H1 (cell line): ENCODE measurements at regions not wholly inside any gene's neighbourhood (a gene's known extent, or its start where the extent isn't known, plus 50 kb on each side); places are given as distances from the start of the nearest gene placed in this dataset.

Source experiments
- CTCF ChIA-PET: fragments of 300-600 bp; sonication (Branson Sonifier 250); formaldehyde crosslinking; loops from one replicate; lab custom pipeline; 2021; ENCODE audit not compliant: partially characterized antibody; lab: Charles Lee
- POLR2A ChIA-PET: fragments of 300-600 bp; sonication (Branson Sonifier 250); formaldehyde crosslinking; loops from one replicate; lab custom pipeline; 2021; ENCODE audit warnings: inconsistent platforms; ENCODE audit not compliant: partially characterized antibody; lab: Charles Lee
- DNase-seq, 2 experiments: peaks; one replicate each; pipeline versions ENCODE4 v3.0.0 to v3.0.0-alpha.2; 2010 to 2022; ENCODE audit warnings: low spot score in 2 of 2, low read depth in 1 of 2, mixed read lengths in 1 of 2
- FAIRE-seq: peaks from 2 replicates; lab custom pipeline; 2011; peaks lifted over from hg19 to GRCh38; lab: Jason Lieb, UNC
- H2AFZ ChIP-seq: 2 replicates; pipeline ENCODE4 v1.8.1; 2012; ENCODE audit warnings: low read length, inconsistent platforms
- H2AK5ac ChIP-seq: 2 replicates; pipeline ENCODE4 v1.6.1; 2013; ENCODE audit warnings: low read depth, low read length
- H2BK120ac ChIP-seq: replicated peaks from 2 replicates; pipeline ENCODE3; 2013; ENCODE audit warnings: low read depth, low read length, inconsistent platforms
- H2BK12ac ChIP-seq: 2 replicates; pipeline ENCODE4 v1.6.1; 2013; ENCODE audit warnings: low read depth, low read length
- H2BK15ac ChIP-seq: 2 replicates; pipeline ENCODE4 v1.6.1; 2013; ENCODE audit warnings: low read length
- H2BK20ac ChIP-seq: 2 replicates; pipeline ENCODE4 v1.6.1; 2013; ENCODE audit warnings: low read length
- H2BK5ac ChIP-seq: 2 replicates; pipeline ENCODE4 v1.6.1; 2013; ENCODE audit warnings: low read depth, low read length
- H3K14ac ChIP-seq: 2 replicates; pipeline ENCODE4 v1.6.1; 2013; ENCODE audit warnings: inconsistent platforms; ENCODE audit not compliant: insufficient read length
- H3K18ac ChIP-seq: 2 replicates; pipeline ENCODE4 v1.6.1; 2013; ENCODE audit warnings: low read length; ENCODE audit errors: extremely low read depth
- H3K23ac ChIP-seq: 2 replicates; pipeline ENCODE4 v1.6.1; 2013; ENCODE audit warnings: inconsistent platforms; ENCODE audit not compliant: insufficient read length
- H3K23me2 ChIP-seq: 2 replicates; pipeline ENCODE4 v1.6.1; 2013; ENCODE audit warnings: low read depth, low read length
- H3K27ac ChIP-seq: 2 replicates; pipeline ENCODE4 v1.6.1; 2011; ENCODE audit warnings: low read depth, low read length, inconsistent platforms
- H3K27me3 ChIP-seq, 4 experiments: replicated peaks in 1 of 4; 1 replicate in 1 of 4; 2 replicates in 3 of 4; pipeline versions ENCODE4 v1.6.1 to v1.8.1; 2011 to 2013; ENCODE audit warnings: low read length in 3 of 4, mild to moderate bottlenecking in 3 of 4, inconsistent platforms in 2 of 4, mixed read lengths in 2 of 4, moderate library complexity in 1 of 4; ENCODE audit not compliant: control insufficient read depth in 3 of 4, insufficient read depth in 3 of 4; ENCODE audit errors: extremely low read depth in 1 of 4
- H3K36me3 ChIP-seq, 4 experiments: 2 replicates each; pipeline versions ENCODE4 v1.6.1 to v1.8.1; 2011 to 2013; ENCODE audit warnings: mild to moderate bottlenecking in 4 of 4, low read length in 3 of 4, moderate library complexity in 2 of 4, control low read depth in 1 of 4, inconsistent platforms in 1 of 4; ENCODE audit not compliant: insufficient read depth in 4 of 4, control insufficient read depth in 2 of 4
- H3K4ac ChIP-seq: replicated peaks from 2 replicates; pipeline ENCODE3; 2013; ENCODE audit warnings: low read length, low read depth, mixed read lengths, inconsistent platforms; ENCODE audit not compliant: insufficient read length
- H3K4me1 ChIP-seq, 4 experiments: replicated peaks in 1 of 4; 1 replicate in 1 of 4; 2 replicates in 3 of 4; pipeline versions ENCODE4 v1.6.1 to v1.8.1; 2011 to 2013; ENCODE audit warnings: low read length in 3 of 4, inconsistent platforms in 2 of 4, mixed read lengths in 1 of 4; ENCODE audit not compliant: insufficient read depth in 4 of 4, control insufficient read depth in 3 of 4
- H3K4me2 ChIP-seq, 2 experiments: 2 replicates each; pipeline versions ENCODE4 v1.6.1 to v1.8.1; 2011 to 2013; ENCODE audit warnings: low read depth in 2 of 2, low read length in 2 of 2, control low read depth in 1 of 2, inconsistent platforms in 1 of 2, mild to moderate bottlenecking in 1 of 2; ENCODE audit not compliant: insufficient read depth in 1 of 2
- H3K4me3 ChIP-seq, 4 experiments: fragments of 200-600, 300-600 bp in 1 of 4; sonication (generic), shearing (Covaris generic), sonication (Bioruptor Twin) in 1 of 4; 2 replicates each; pipeline versions ENCODE4 v1.5.1 to v1.8.1; 2011 to 2016; ENCODE audit warnings: low read length in 4 of 4, low read depth in 3 of 4, control low read depth in 2 of 4, inconsistent platforms in 2 of 4, mild to moderate bottlenecking in 2 of 4, mixed read lengths in 1 of 4, moderate library complexity in 1 of 4; ENCODE audit not compliant: insufficient read depth in 2 of 4; ENCODE audit errors: extremely low read depth in 1 of 4
- H3K56ac ChIP-seq: replicated peaks from 2 replicates; pipeline ENCODE3; 2013; ENCODE audit warnings: low read depth, mild to moderate bottlenecking, mixed read lengths, low read length, inconsistent platforms; ENCODE audit not compliant: insufficient read length
- H3K79me1 ChIP-seq: 2 replicates; pipeline ENCODE4 v1.6.1; 2013; ENCODE audit warnings: low read depth, low read length, control low read depth
- H3K79me2 ChIP-seq, 2 experiments: 2 replicates each; pipeline versions ENCODE4 v1.6.1 to v1.8.1; 2012 to 2013; ENCODE audit warnings: low read length in 2 of 2, mild to moderate bottlenecking in 2 of 2, inconsistent platforms in 1 of 2; ENCODE audit not compliant: insufficient read depth in 2 of 2, control insufficient read depth in 1 of 2
- H3K9ac ChIP-seq, 4 experiments: replicated peaks in 1 of 4; 1 replicate in 1 of 4; 2 replicates in 3 of 4; pipeline versions ENCODE4 v1.6.1 to v1.8.1; 2011 to 2013; ENCODE audit warnings: low read depth in 3 of 4, low read length in 3 of 4, control low read depth in 2 of 4, mild to moderate bottlenecking in 2 of 4, moderate library complexity in 2 of 4, inconsistent platforms in 1 of 4; ENCODE audit errors: extremely low read depth in 1 of 4
- H3K9me3 ChIP-seq, 2 experiments: 2 replicates each; pipeline versions ENCODE4 v1.6.1 to v1.8.1; 2012 to 2013; ENCODE audit warnings: mild to moderate bottlenecking in 2 of 2, moderate library complexity in 2 of 2, control low read depth in 1 of 2, inconsistent platforms in 1 of 2, low read depth in 1 of 2, low read length in 1 of 2, mixed read lengths in 1 of 2; ENCODE audit not compliant: insufficient read depth in 2 of 2
- H4K20me1 ChIP-seq, 2 experiments: replicated peaks in 1 of 2; 2 replicates each; pipeline versions ENCODE3 to v1.8.1; 2011 to 2013; ENCODE audit warnings: inconsistent platforms in 2 of 2, low read length in 2 of 2, mild to moderate bottlenecking in 1 of 2; ENCODE audit not compliant: insufficient read depth in 2 of 2, control insufficient read depth in 1 of 2
- H4K5ac ChIP-seq: 2 replicates; pipeline ENCODE4 v1.6.1; 2013; ENCODE audit warnings: low read length, low read depth, mixed read lengths, inconsistent platforms; ENCODE audit not compliant: insufficient read length
- H4K8ac ChIP-seq: 2 replicates; pipeline ENCODE4 v1.8.0; 2013; ENCODE audit warnings: mild to moderate bottlenecking, moderate library complexity, low read length, inconsistent platforms; ENCODE audit not compliant: insufficient read depth; ENCODE audit errors: extremely low read depth
- H4K91ac ChIP-seq: replicated peaks from 2 replicates; pipeline ENCODE3; 2013; ENCODE audit warnings: low read length, mixed read lengths, inconsistent platforms; ENCODE audit not compliant: insufficient read length
- BACH1 ChIP-seq: IDR thresholded peaks from 2 replicates; pipeline ENCODE4 v1.6.1; 2012; ENCODE audit warnings: low read length, improper control_type of control experiment
- SP1 ChIP-seq: IDR thresholded peaks from 2 replicates; pipeline ENCODE4 v1.6.1; 2011; ENCODE audit warnings: low read depth, low read length

- ChIA-PET POLR2A (no interaction called here), CTCF (no interaction called here)
- Histone ChIP-seq H3K27me3 (no peaks in the 10 kb centered on the region), H3K36me3 (no peaks in the 10 kb centered on the region), H4K8ac (peak overlapping the region; percentile 35; the same call in 1 of the 2 replicates), H3K79me1 (no peaks in the 10 kb centered on the region), H3K56ac (no peak overlapping the region), H2BK5ac (no peak overlapping the region), H3K4me2 (no peak overlapping the region), H4K20me1 (no peaks in the 10 kb centered on the region), H3K4me3 (no peak overlapping the region), H3K23ac (no peak overlapping the region), H3K4me1 (no peaks in the 10 kb centered on the region), H2BK20ac (no peak overlapping the region)
- no peak for FAIRE-seq
- no peak for TF ChIP-seq BACH1
- no peak for TF ChIP-seq SP1
- TF ChIP-seq, all 59 proteins: peak for 0
- Histone ChIP-seq H2BK12ac (no peak overlapping the region), H4K5ac (no peak overlapping the region), H2BK15ac (no peak overlapping the region), H3K18ac (no peak overlapping the region), H3K23me2 (no peaks in the 10 kb centered on the region), H3K14ac (no peak overlapping the region), H3K4ac (no peak overlapping the region), H2AFZ (no peak overlapping the region), H3K79me2 (no peaks in the 10 kb centered on the region), H3K27ac (no peak overlapping the region), H4K91ac (no peak overlapping the region), H3K9ac (no peak overlapping the region), H3K9me3 (no peaks in the 10 kb centered on the region; a peak in 1 of 4 replicates), H2BK120ac (no peak overlapping the region), H2AK5ac (no peak overlapping the region)
- DNase-seq = no peak
These were observed 455.2 kb upstream of the ADAMTS16 start for GRCh38 chr5:4684946-4685345.
